Endothelial cell of umbilical vein (primary cell): ENCODE measurements at regions not wholly inside any gene's neighbourhood (a gene's known extent, or its start where the extent isn't known, plus 50 kb on each side); places are given as distances from the start of the nearest gene placed in this dataset.

Experiments used
- CTCF ChIP-seq, 2 donors: IDR thresholded peaks; 1 replicate in 1 of 2; 2 replicates in 1 of 2; pipeline ENCODE4 v1.5.1; 2011; ENCODE audit warnings: low read length in 2 of 2, mild to moderate bottlenecking in 2 of 2, moderate library complexity in 2 of 2, control low read depth in 1 of 2, inconsistent platforms in 1 of 2, low read depth in 1 of 2; ENCODE audit not compliant: insufficient read depth in 1 of 2; ENCODE audit errors: extremely low read depth in 1 of 2
- EZH2 ChIP-seq: IDR thresholded peaks from 2 replicates; pipeline ENCODE4 v1.6.1; 2012; ENCODE audit warnings: borderline replicate concordance, low read depth, mild to moderate bottlenecking, moderate library complexity, low read length, inconsistent platforms; ENCODE audit not compliant: severe bottlenecking
- FOS ChIP-seq: IDR thresholded peaks from 2 replicates; pipeline ENCODE4 v1.6.1; 2011; ENCODE audit warnings: mild to moderate bottlenecking, low read length, moderate library complexity, borderline replicate concordance; ENCODE audit not compliant: insufficient read depth
- GATA2 ChIP-seq: IDR thresholded peaks from 2 replicates; pipeline ENCODE4 v1.7.0; 2011; ENCODE audit warnings: low read depth, mild to moderate bottlenecking, moderate library complexity, mixed read lengths, low read length; ENCODE audit not compliant: insufficient read length, insufficient read depth
- JUN ChIP-seq: IDR thresholded peaks from 2 replicates; pipeline ENCODE4 v1.6.1; 2011; ENCODE audit warnings: borderline replicate concordance, low read depth; ENCODE audit not compliant: insufficient read length, insufficient read depth
- MAX ChIP-seq: IDR thresholded peaks from 2 replicates; pipeline ENCODE4 v1.6.1; 2011; ENCODE audit not compliant: insufficient read depth, insufficient read length
- MYC ChIP-seq: IDR thresholded peaks from one replicate; pipeline ENCODE4 v1.6.1; 2011; ENCODE audit warnings: mild to moderate bottlenecking, low read depth, low read length
- POLR2A ChIP-seq: IDR thresholded peaks from 2 replicates; pipeline ENCODE4 v1.6.1; 2012; ENCODE audit warnings: low read depth, mild to moderate bottlenecking, control low read depth, low read length
- POLR2AphosphoS5 ChIP-seq: IDR thresholded peaks from 2 replicates; pipeline ENCODE4 v1.6.1; 2012; ENCODE audit warnings: low read depth, mild to moderate bottlenecking, control low read depth, low read length, moderate library complexity; ENCODE audit not compliant: insufficient read depth

GRCh38 chr16:62625326-62625725 is 589.1 kb upstream of the CDH8 start:
- TF ChIP-seq POLR2AphosphoS5 (no peak), CTCF (IDR thresholded peaks at IDR 0.05; ENCODE audit: extremely low read depth in 1 of 2, insufficient read depth in 1 of 2, low read depth in 1 of 2, low read length in 2 of 2) (no peak), POLR2A (no peak), MAX (no peak), JUN (no peak), MYC (no peak), EZH2 (no peak), FOS (no peak), GATA2 (no peak)
